Panc1 (cell line): ENCODE measurements at regions not wholly inside any gene's neighbourhood (a gene's known extent, or its start where the extent isn't known, plus 50 kb on each side); places are given as distances from the start of the nearest gene placed in this dataset.

Experiments used
- POLR2AphosphoS5 ChIP-seq: IDR thresholded peaks from 2 replicates; pipeline ENCODE4 v1.6.1; 2012; ENCODE audit warnings: mild to moderate bottlenecking, low read depth, low read length, moderate library complexity
- SIN3A ChIP-seq: IDR thresholded peaks from 2 replicates; pipeline ENCODE4 v1.6.1; 2012; ENCODE audit warnings: low read depth, mild to moderate bottlenecking, low read length, moderate library complexity, borderline replicate concordance; ENCODE audit not compliant: insufficient read depth
- TF ChIP-seq, protein P1 (sequence below): fragments of 450-650 bp; IDR thresholded peaks from 2 replicates; pipeline ENCODE4 v1.5.1; 2017; ENCODE audit warnings: mild to moderate bottlenecking

DNA sequence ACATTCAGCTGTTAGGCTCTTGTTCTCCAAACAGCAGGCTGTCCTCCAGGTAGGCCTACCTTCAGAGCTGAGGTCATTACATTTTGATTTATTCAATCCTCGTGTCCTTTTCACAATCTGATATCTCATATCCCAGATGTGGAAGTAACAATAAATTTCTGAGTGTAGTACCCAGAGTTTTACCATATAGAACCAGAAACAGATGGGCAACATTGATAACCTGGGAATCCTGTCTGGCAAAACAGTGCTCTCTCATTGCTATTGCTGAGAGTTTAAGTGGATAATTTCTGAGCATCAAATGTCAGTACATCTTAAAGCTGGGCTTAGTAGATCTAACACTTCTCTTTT is 1007.8 kb downstream of the REEP3 start:
- TF ChIP-seq, protein P1, sequence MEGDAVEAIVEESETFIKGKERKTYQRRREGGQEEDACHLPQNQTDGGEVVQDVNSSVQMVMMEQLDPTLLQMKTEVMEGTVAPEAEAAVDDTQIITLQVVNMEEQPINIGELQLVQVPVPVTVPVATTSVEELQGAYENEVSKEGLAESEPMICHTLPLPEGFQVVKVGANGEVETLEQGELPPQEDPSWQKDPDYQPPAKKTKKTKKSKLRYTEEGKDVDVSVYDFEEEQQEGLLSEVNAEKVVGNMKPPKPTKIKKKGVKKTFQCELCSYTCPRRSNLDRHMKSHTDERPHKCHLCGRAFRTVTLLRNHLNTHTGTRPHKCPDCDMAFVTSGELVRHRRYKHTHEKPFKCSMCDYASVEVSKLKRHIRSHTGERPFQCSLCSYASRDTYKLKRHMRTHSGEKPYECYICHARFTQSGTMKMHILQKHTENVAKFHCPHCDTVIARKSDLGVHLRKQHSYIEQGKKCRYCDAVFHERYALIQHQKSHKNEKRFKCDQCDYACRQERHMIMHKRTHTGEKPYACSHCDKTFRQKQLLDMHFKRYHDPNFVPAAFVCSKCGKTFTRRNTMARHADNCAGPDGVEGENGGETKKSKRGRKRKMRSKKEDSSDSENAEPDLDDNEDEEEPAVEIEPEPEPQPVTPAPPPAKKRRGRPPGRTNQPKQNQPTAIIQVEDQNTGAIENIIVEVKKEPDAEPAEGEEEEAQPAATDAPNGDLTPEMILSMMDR = no peak
- no peak for TF ChIP-seq SIN3A
- TF ChIP-seq POLR2AphosphoS5 = no peak
